HCT116 (cell line): ENCODE measurements at regions not wholly inside any gene's neighbourhood (a gene's known extent, or its start where the extent isn't known, plus 50 kb on each side); places are given as distances from the start of the nearest gene placed in this dataset.

Experiments
- CEBPB ChIP-seq: IDR thresholded peaks from 2 replicates; pipeline ENCODE4 v1.6.1; 2012; ENCODE audit warnings: low read depth
- EZH2 ChIP-seq: fragments of 200-600 bp; sonication (generic); IDR thresholded peaks from 2 replicates; pipeline ENCODE4 v1.6.1; 2017; ENCODE audit warnings: antibody characterized with exemption, mixed run types
- POLR2A ChIP-seq: IDR thresholded peaks from 2 replicates; pipeline ENCODE4 v1.7.0; 2011; ENCODE audit warnings: borderline replicate concordance; ENCODE audit not compliant: insufficient read depth, insufficient read length; ENCODE audit errors: extremely low read depth
- POLR2AphosphoS5 ChIP-seq: IDR thresholded peaks from 2 replicates; pipeline ENCODE4 v1.6.1; 2011; ENCODE audit warnings: mild to moderate bottlenecking, low read depth, low read length, moderate library complexity
- REST ChIP-seq: IDR thresholded peaks from 2 replicates; pipeline ENCODE4 v1.6.1; 2012; ENCODE audit warnings: low read depth
- SP1 ChIP-seq: IDR thresholded peaks from 2 replicates; pipeline ENCODE4 v1.6.1; 2012; ENCODE audit warnings: low read depth
- SRF ChIP-seq: IDR thresholded peaks from 2 replicates; pipeline ENCODE4 v1.6.1; 2012; ENCODE audit warnings: low read depth
- TCF7L2 ChIP-seq: IDR thresholded peaks from 2 replicates; pipeline ENCODE4 v1.7.0; 2011; ENCODE audit warnings: borderline replicate concordance, inconsistent platforms; ENCODE audit not compliant: insufficient read depth, insufficient read length; ENCODE audit errors: extremely low read depth
- ZNF274 ChIP-seq: fragments of 200-500 bp; sonication (Bioruptor generic); IDR thresholded peaks from 2 replicates; pipeline ENCODE4 v1.6.1; 2014; ENCODE audit warnings: mild to moderate bottlenecking, low read depth, low read length, inconsistent platforms
- TF ChIP-seq, protein P1 (sequence below), 3 experiments: fragments of 200-600 bp in 1 of 3; sonication (generic) in 1 of 3; IDR thresholded peaks in 2 of 3; conservative IDR thresholded peaks in 1 of 3; 2 replicates each; pipeline ENCODE4 v1.5.1; 2012 to 2017; ENCODE audit warnings: low read depth in 2 of 3, low read length in 2 of 3, antibody characterized with exemption in 1 of 3, borderline replicate concordance in 1 of 3, control low read depth in 1 of 3, mild to moderate bottlenecking in 1 of 3, mixed read lengths in 1 of 3, mixed run types in 1 of 3, moderate library complexity in 1 of 3; ENCODE audit not compliant: insufficient read depth in 1 of 3

DNA sequence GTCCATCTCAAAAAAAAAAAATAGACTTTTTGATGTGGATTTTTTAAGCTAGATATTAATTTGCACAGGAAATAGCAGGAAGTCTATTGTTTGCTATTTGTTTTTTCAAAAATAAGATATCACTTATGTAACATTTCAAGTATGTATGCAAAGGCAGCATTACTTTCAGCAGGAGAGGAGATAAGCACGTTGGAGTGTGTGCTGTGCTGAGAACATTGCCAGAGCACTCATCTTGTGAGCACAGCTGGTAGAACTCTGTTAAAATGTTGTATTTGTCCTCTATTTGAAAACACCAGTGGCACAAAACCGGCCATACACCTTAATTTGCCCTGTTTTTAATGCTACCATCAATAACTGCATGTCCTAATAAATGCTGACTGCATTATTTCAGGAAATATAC, 1061.9 kb upstream of the CDH18 start:
- TF ChIP-seq, protein P1, sequence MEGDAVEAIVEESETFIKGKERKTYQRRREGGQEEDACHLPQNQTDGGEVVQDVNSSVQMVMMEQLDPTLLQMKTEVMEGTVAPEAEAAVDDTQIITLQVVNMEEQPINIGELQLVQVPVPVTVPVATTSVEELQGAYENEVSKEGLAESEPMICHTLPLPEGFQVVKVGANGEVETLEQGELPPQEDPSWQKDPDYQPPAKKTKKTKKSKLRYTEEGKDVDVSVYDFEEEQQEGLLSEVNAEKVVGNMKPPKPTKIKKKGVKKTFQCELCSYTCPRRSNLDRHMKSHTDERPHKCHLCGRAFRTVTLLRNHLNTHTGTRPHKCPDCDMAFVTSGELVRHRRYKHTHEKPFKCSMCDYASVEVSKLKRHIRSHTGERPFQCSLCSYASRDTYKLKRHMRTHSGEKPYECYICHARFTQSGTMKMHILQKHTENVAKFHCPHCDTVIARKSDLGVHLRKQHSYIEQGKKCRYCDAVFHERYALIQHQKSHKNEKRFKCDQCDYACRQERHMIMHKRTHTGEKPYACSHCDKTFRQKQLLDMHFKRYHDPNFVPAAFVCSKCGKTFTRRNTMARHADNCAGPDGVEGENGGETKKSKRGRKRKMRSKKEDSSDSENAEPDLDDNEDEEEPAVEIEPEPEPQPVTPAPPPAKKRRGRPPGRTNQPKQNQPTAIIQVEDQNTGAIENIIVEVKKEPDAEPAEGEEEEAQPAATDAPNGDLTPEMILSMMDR (IDR thresholded peaks at IDR 0.05 in 2 of 3, conservative IDR thresholded peaks at IDR 0.05 in 1 of 3; ENCODE audit: borderline replicate concordance in 1 of 3, insufficient read depth in 1 of 3, low read depth in 2 of 3, low read length in 2 of 3): no peak
- TF ChIP-seq SP1 (no peak), EZH2 (no peak), TCF7L2 (no peak), SRF (no peak), POLR2A (no peak), REST (no peak), CEBPB (no peak), ZNF274 (no peak), POLR2AphosphoS5 (no peak)
